ENCODE measurements at regions not wholly inside any gene's neighbourhood (a gene's known extent, or its start where the extent isn't known, plus 50 kb on each side); places are given as distances from the start of the nearest gene placed in this dataset.

DNA sequence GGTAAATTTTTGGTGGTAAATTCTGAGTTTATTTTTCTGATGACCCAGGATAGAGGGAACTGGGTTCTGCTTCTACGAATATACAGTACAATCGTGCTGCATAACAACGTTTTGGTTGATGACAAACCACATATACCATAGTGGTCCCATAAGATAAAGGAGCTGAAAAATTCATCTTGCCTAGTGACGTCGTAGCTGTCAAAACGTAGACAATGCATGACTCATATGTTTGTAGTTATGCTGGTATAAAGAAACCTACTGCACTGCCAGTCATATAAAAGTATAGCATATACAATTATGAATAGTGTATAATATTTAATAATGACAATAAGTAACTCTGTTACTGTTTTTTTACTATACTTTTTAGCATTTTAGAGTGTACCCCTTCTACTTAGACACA, 244.0 kb downstream of the GAS1 start:
- H3K4me3 ChIP-seq (ENCODE audit: low read depth, low read length): no peak overlapping the region
- no peak for DNase-seq (ENCODE audit: low read depth)
- TF ChIP-seq, protein P1, sequence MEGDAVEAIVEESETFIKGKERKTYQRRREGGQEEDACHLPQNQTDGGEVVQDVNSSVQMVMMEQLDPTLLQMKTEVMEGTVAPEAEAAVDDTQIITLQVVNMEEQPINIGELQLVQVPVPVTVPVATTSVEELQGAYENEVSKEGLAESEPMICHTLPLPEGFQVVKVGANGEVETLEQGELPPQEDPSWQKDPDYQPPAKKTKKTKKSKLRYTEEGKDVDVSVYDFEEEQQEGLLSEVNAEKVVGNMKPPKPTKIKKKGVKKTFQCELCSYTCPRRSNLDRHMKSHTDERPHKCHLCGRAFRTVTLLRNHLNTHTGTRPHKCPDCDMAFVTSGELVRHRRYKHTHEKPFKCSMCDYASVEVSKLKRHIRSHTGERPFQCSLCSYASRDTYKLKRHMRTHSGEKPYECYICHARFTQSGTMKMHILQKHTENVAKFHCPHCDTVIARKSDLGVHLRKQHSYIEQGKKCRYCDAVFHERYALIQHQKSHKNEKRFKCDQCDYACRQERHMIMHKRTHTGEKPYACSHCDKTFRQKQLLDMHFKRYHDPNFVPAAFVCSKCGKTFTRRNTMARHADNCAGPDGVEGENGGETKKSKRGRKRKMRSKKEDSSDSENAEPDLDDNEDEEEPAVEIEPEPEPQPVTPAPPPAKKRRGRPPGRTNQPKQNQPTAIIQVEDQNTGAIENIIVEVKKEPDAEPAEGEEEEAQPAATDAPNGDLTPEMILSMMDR (IDR thresholded peaks at IDR 0.05; ENCODE audit: insufficient read depth, low read depth, low read length): no peak

DNA sequence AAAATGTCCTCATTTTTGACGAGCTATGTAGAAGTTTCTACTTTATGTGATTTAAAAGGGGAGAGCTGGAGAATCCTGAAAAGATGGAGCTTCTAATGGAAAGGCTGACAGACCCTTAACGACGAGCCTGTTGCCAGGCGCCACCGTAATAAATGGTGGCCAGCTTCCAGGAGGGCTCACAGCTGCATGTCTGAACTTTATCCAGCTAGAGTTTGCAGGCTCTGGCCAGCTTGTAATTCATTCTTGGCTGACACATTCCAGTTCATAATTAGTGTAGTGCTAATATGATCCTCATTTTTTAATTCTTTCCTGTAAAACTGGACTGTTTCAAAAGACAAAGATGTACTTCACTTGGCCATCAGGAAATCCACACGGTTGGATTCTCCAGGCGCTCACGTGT, 246.7 kb downstream of the GAS1 start:
- H3K4me3 ChIP-seq (ENCODE audit: low read depth, low read length): no peak overlapping the region
- TF ChIP-seq, protein P1 (IDR thresholded peaks at IDR 0.05; ENCODE audit: insufficient read depth, low read depth, low read length): no peak
- DNase-seq (ENCODE audit: low read depth): no peak

DNA sequence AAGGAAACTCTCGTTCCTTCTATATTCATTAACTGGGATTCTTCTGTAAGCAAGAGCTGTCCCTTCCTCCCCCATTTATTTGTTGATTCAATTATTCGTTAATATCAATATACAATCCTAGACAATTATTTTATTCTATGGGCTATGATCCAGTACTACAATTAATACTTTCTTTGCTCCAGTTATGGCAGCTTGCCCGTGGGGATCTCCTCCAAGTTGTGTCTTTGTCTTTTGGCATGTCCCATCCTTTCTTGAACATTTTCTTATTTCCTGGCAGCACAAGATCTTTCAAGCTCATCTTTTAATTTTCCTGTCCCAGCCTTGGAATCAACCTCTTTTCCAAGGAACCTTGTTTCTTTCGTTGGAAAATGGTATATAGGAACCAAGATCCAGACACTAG, 249.3 kb downstream of the GAS1 start:
- H3K4me3 ChIP-seq (ENCODE audit: low read depth, low read length): no peak overlapping the region
- DNase-seq (ENCODE audit: low read depth): no peak
- TF ChIP-seq, protein P1 (IDR thresholded peaks at IDR 0.05; ENCODE audit: insufficient read depth, low read depth, low read length): no peak

DNA sequence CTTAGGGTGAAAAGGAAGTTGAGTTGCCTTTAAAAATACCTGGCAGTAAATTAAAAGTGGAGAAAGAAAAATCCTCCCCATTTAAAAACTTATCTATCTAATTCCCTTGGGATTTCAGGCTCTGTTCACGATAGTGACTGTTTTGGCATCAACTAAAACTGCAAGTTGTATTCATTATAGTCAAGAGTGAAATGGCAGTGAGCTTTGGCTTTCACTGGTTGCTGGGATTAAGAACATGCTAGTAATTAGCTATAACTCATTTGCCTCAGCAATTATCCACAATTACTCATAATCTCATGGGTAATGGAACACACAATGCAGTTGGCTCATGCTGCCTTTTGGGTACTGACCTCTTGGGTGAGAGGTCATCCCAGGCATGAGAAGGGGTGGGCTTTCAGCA, 250.1 kb downstream of the GAS1 start:
- TF ChIP-seq, protein P1 (IDR thresholded peaks at IDR 0.05; ENCODE audit: insufficient read depth, low read depth, low read length): no peak
- no peak for DNase-seq (ENCODE audit: low read depth)
- no peak overlapping the region for H3K4me3 ChIP-seq (ENCODE audit: low read depth, low read length)

DNA sequence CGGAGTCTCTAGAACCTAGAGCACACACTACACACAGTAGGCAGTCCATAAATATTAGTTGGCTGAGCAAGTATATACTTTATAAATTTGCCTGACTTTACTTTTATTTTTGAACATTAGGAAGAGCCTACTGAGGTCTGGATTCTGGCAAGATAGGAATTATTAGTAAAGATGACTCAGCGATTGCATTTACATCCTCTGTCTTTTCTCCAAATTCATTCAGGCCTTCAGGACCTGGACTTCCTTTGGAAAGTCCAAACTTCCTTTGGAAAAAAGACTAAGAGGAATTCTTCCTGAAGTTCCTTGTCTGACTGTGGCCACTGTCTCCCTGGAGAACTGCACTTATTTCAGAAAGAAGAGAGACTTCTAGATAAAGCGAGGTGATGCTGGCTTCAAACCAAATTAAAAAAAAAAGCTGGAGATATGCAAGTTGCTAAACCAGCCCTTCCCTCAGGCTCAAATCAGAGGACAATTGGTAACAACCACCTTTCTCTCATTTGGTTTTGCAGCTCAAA, 251.3 kb downstream of the GAS1 start:
- H3K4me3 ChIP-seq (ENCODE audit: low read depth, low read length): no peak overlapping the region
- DNase-seq (ENCODE audit: low read depth): peak; percentile 30
- TF ChIP-seq, protein P1 (IDR thresholded peaks at IDR 0.05; ENCODE audit: insufficient read depth, low read depth, low read length): no peak

DNA sequence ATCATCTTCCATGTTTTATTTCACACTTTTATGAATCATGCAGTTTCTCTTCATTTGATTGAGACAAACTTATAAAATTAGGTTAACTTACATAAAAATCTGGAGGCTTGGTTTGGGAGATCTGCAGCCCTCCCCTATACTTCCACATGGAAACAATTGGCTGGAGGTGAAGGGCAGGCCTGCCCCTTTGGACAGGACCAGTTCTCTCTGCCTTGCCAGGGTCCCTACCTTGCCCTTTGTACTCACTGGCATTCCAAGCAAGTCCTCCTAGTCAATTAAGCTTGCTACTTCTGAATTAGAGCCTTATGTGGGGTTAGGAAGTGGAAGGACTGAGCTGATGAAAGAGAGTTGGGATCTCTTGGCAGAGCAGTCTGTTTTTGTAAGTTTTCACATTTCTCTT, 257.3 kb downstream of the GAS1 start:
- H3K4me3 ChIP-seq (ENCODE audit: low read depth, low read length): no peak overlapping the region
- no peak for DNase-seq (ENCODE audit: low read depth)
- TF ChIP-seq, protein P1 (IDR thresholded peaks at IDR 0.05; ENCODE audit: insufficient read depth, low read depth, low read length): no peak

DNA sequence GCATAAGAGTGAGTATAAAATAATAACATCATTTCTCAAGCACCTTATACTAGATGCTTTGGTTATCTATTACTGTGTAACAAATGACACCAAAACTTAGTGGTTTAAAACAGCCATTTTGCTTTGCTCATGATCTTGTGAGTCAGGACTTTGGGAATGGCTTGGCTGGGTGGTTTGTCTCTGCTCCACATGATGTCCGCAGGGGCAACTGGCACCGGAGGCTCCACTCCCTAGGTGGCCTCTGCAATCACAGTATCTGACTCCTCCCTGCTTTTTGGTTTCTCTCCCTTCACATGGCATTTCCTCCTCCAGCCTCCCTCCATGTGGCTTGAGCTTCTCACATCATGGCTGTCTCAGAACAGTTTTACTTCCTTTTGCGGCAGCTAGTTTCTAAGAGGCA, 259.5 kb downstream of the GAS1 start:
- TF ChIP-seq, protein P1 (IDR thresholded peaks at IDR 0.05; ENCODE audit: insufficient read depth, low read depth, low read length): no peak
- no peak overlapping the region for H3K4me3 ChIP-seq (ENCODE audit: low read depth, low read length)
- no peak for DNase-seq (ENCODE audit: low read depth)

Data from fibroblast of villous mesenchyme (primary cell).